ENCODE measurements at regions not wholly inside any gene's neighbourhood (a gene's known extent, or its start where the extent isn't known, plus 50 kb on each side); places are given as distances from the start of the nearest gene placed in this dataset.

- DNase-seq: no peak
Measured at GRCh38 chr7:18154726-18155125, 127.1 kb upstream of the PRPS1L1 start.

GRCh38 chr7:18157233-18157632 is 129.6 kb upstream of the PRPS1L1 start:
- no peak for DNase-seq

GRCh38 chr7:18162657-18163056 is 135.0 kb upstream of the PRPS1L1 start:
- DNase-seq: no peak

GRCh38 chr7:18163091-18163490 is 135.4 kb upstream of the PRPS1L1 start:
- no peak for DNase-seq

GRCh38 chr7:18165166-18165565 is 137.5 kb upstream of the PRPS1L1 start:
- DNase-seq: no peak

GRCh38 chr7:18166002-18166401 is 138.4 kb upstream of the PRPS1L1 start:
- DNase-seq: no peak

GRCh38 chr7:18167815-18168214 is 140.2 kb upstream of the PRPS1L1 start:
- no peak for DNase-seq

GRCh38 chr7:18174996-18175395 is 147.3 kb upstream of the PRPS1L1 start:
- DNase-seq: no peak

GRCh38 chr7:18175801-18176450 is 148.3 kb upstream of the PRPS1L1 start:
- DNase-seq: no peak

- DNase-seq: no peak
Measured at GRCh38 chr7:18177129-18177814, 149.6 kb upstream of the PRPS1L1 start.

GRCh38 chr7:18177815-18178660 is 150.4 kb upstream of the PRPS1L1 start:
- peak; percentile 8 to 88 for DNase-seq

GRCh38 chr7:18179093-18179492 is 151.4 kb upstream of the PRPS1L1 start:
- DNase-seq: no peak

- DNase-seq: peak in 1 of 2 donors; percentile 35
Measured at GRCh38 chr7:18180685-18181084, 153.0 kb upstream of the PRPS1L1 start.

- DNase-seq: no peak
Measured at GRCh38 chr7:18189500-18190126, 162.0 kb upstream of the PRPS1L1 start.

GRCh38 chr7:18191341-18191740 is 163.7 kb upstream of the PRPS1L1 start:
- peak in 1 of 2 donors; percentile 35 for DNase-seq

- no peak for DNase-seq
Measured at GRCh38 chr7:18191862-18192625, 164.4 kb upstream of the PRPS1L1 start.

GRCh38 chr7:18194616-18195015 is 167.0 kb upstream of the PRPS1L1 start:
- DNase-seq: no peak

- no peak for DNase-seq
Measured at GRCh38 chr7:18196638-18197037, 169.0 kb upstream of the PRPS1L1 start.

- DNase-seq: no peak
Measured at GRCh38 chr7:18198868-18199267, 171.2 kb upstream of the PRPS1L1 start.

GRCh38 chr7:18200266-18200665 is 172.6 kb upstream of the PRPS1L1 start:
- no peak for DNase-seq

GRCh38 chr7:18200855-18201254 is 173.2 kb upstream of the PRPS1L1 start:
- no peak for DNase-seq

- DNase-seq: no peak
Measured at GRCh38 chr7:18201350-18201749, 173.7 kb upstream of the PRPS1L1 start.
